ENCODE measurements at regions not wholly inside any gene's neighbourhood (a gene's known extent, or its start where the extent isn't known, plus 50 kb on each side); places are given as distances from the start of the nearest gene placed in this dataset.

GRCh38 chr9:129462360-129462759 lies 158.5 kb downstream of the C9orf50 start:
- DNase-seq (ENCODE audit: extremely low read depth, low read depth) = no peak
- no peak for TF ChIP-seq CTCF (IDR thresholded peaks at IDR 0.05; ENCODE audit: low read depth, low read length)

GRCh38 chr9:129460323-129461261 lies 160.3 kb downstream of the C9orf50 start:
- peak; percentile 3 for TF ChIP-seq CTCF (IDR thresholded peaks at IDR 0.05; ENCODE audit: low read depth, low read length)
- peak; percentile 98 for DNase-seq (ENCODE audit: extremely low read depth, low read depth)

- TF ChIP-seq CTCF (IDR thresholded peaks at IDR 0.05; ENCODE audit: low read depth, low read length) = no peak
Measured at GRCh38 chr9:129459547-129460322, 161.2 kb downstream of the C9orf50 start.

GRCh38 chr9:129458663-129459546 lies 162.0 kb downstream of the C9orf50 start:
- no peak for DNase-seq (ENCODE audit: extremely low read depth, low read depth)
- TF ChIP-seq CTCF (IDR thresholded peaks at IDR 0.05; ENCODE audit: low read depth, low read length) = no peak

More at GRCh38 chr9:129459547-129460322, 161.2 kb downstream of the C9orf50 start:
- DNase-seq (ENCODE audit: extremely low read depth, low read depth) = no peak

- TF ChIP-seq CTCF (IDR thresholded peaks at IDR 0.05; ENCODE audit: low read depth, low read length) = no peak
- DNase-seq (ENCODE audit: extremely low read depth, low read depth) = no peak
Measured at GRCh38 chr9:129458155-129458661, 162.7 kb downstream of the C9orf50 start.

GRCh38 chr9:129457325-129457779 lies 163.5 kb downstream of the C9orf50 start:
- DNase-seq (ENCODE audit: extremely low read depth, low read depth) = no peak
- TF ChIP-seq CTCF (IDR thresholded peaks at IDR 0.05; ENCODE audit: low read depth, low read length) = no peak

Data from AG09319 (cell line).